Stimulated activated naive B cell treated with anti-CD40 and anti-IgM and Interleukin-4, amounts not matched to agents 10 μg/mL and 1 μg/mL and 100 μg/mL, for 72 hours (primary cell): ENCODE measurements at regions not wholly inside any gene's neighbourhood (a gene's known extent, or its start where the extent isn't known, plus 50 kb on each side); places are given as distances from the start of the nearest gene placed in this dataset.

Source experiments
- ATAC-seq, 2 donors: fragments of 150-1000 bp; cut with Tn5 transposase; replicated peaks; 2 replicates each; pipeline ENCODE4 v1.10.0; 2021; ENCODE audit warnings: moderate library complexity in 1 of 2
- DNase-seq: peaks from one replicate; pipeline ENCODE4 v3.0.0; 2021
- H3K27ac Mint-ChIP-seq: one replicate; pipeline ENCODE4 v1.8.0; 2022; ENCODE audit warnings: mild to moderate bottlenecking, mixed read lengths
- H3K27me3 Mint-ChIP-seq, 2 donors: one replicate each; pipeline ENCODE4 v1.8.0; 2022; ENCODE audit warnings: mixed read lengths in 2 of 2
- H3K36me3 Mint-ChIP-seq, 2 donors: one replicate each; pipeline ENCODE4 v1.8.0; 2022; ENCODE audit warnings: mixed read lengths in 2 of 2, mild to moderate bottlenecking in 1 of 2
- H3K4me1 Mint-ChIP-seq, 2 donors: one replicate each; pipeline ENCODE4 v1.8.0; 2022; ENCODE audit warnings: mixed read lengths in 2 of 2, mild to moderate bottlenecking in 1 of 2
- H3K4me3 Mint-ChIP-seq, 2 donors: one replicate each; pipeline ENCODE4 v1.8.0; 2022; ENCODE audit warnings: mild to moderate bottlenecking in 2 of 2, mixed read lengths in 2 of 2, moderate library complexity in 1 of 2
- H3K9me3 Mint-ChIP-seq, 2 donors: one replicate each; pipeline ENCODE4 v1.8.0; 2022; ENCODE audit warnings: mixed read lengths in 2 of 2, mild to moderate bottlenecking in 1 of 2

- Mint-ChIP-seq H3K36me3 (no peaks in the 10 kb centered on the region), H3K27me3 (peaks cover 13 to 17% of the 10 kb centered on the region in 2 donors), H3K27ac (no peak overlapping the region), H3K4me1 (peaks cover 4 to 6% of the 10 kb centered on the region in 2 donors), H3K4me3 (no peak overlapping the region), H3K9me3 (no peaks in the 10 kb centered on the region)
- ATAC-seq: no peak
- DNase-seq: no peak
Measured at GRCh38 chr4:73001885-73002284, 67.6 kb downstream of the COX18 start.

DNA sequence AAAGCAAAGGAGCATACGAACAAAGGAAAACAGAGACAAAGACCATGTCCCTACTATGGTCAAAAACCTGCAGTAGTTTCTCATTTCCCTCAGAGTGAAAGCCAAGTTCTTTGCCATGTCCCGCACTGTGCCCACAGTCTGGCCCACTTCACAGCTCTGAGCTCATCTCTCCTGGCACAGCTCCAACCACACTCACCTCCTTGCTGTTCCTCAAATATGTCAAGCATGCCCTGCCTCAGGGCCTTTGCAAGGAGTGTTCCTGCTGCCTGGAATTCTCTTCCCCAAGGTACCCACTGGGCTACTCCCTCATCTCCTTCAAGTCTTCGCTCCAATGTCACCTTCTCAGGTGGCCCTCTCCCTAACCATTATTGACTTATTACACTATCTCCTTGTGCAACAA, 72.1 kb downstream of the COX18 start:
- no peak for ATAC-seq
- no peaks in the 10 kb centered on the region for H3K36me3 Mint-ChIP-seq
- H3K4me3 Mint-ChIP-seq: no peak overlapping the region
- no peaks in the 10 kb centered on the region for H3K4me1 Mint-ChIP-seq
- no peaks in the 10 kb centered on the region for H3K9me3 Mint-ChIP-seq
- H3K27ac Mint-ChIP-seq: no peak overlapping the region
- peaks cover 5 to 10% of the 10 kb centered on the region in 2 donors for H3K27me3 Mint-ChIP-seq
- DNase-seq: no peak

DNA sequence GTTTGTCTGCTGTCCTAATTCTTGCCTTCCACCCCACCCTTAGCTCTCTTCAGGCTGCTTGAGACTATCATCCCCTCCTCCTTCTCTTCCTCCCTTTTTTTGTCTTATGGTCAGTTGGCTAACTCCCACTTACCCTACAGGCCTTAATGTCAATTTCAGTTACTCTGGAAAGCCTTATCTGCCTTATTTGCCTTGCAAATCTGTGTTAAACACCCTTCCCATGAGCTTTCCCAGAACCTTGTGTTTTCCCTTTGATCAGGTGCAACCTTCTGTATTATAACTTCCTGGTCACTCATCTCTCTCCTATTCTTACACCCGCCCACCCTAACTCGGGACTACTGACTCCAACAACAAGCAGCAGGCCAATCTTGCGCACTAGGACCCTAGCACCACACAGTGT, 74.8 kb downstream of the COX18 start:
- Mint-ChIP-seq H3K27ac (no peak overlapping the region), H3K27me3 (peaks cover 5 to 10% of the 10 kb centered on the region in 2 donors), H3K9me3 (no peaks in the 10 kb centered on the region), H3K4me1 (no peaks in the 10 kb centered on the region), H3K36me3 (no peaks in the 10 kb centered on the region), H3K4me3 (no peak overlapping the region)
- no peak for DNase-seq
- no peak for ATAC-seq

- DNase-seq (no peak), ATAC-seq (no peak)
- Mint-ChIP-seq H3K9me3 (no peaks in the 10 kb centered on the region), H3K27ac (no peak overlapping the region), H3K27me3 (peaks cover 5 to 10% of the 10 kb centered on the region in 2 donors), H3K4me3 (no peak overlapping the region), H3K4me1 (no peaks in the 10 kb centered on the region), H3K36me3 (no peaks in the 10 kb centered on the region)
Measured at GRCh38 chr4:72993876-72994275, 75.6 kb downstream of the COX18 start.

DNA sequence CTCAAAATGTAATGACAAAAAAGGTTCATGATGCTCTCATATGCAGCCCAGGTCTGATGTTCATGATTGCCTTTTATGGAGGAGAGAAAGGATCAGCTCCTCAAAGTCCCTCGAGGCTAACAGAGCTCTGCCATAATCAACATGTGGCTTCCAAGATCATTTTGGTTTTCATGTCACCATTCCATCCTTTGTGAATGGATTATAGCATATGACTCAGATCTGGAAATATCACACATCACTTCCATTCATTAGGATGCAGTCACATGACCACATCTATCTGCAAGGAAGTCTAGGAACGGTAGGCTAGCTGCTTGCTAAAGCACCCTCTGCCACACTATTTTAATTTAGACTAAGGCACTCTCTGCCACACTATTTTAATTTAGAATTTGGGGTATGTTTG, 77.6 kb downstream of the COX18 start:
- Mint-ChIP-seq H3K4me1 (no peaks in the 10 kb centered on the region), H3K4me3 (no peak overlapping the region), H3K9me3 (no peaks in the 10 kb centered on the region), H3K36me3 (no peaks in the 10 kb centered on the region), H3K27ac (no peak overlapping the region), H3K27me3 (peaks cover 0 to 4% of the 10 kb centered on the region in 2 donors)
- DNase-seq (no peak), ATAC-seq (no peak)

GRCh38 chr4:72987741-72988729, 81.5 kb downstream of the COX18 start:
- Mint-ChIP-seq H3K4me3 (no peak overlapping the region), H3K9me3 (no peaks in the 10 kb centered on the region), H3K36me3 (no peaks in the 10 kb centered on the region), H3K4me1 (no peaks in the 10 kb centered on the region), H3K27me3 (no peaks in the 10 kb centered on the region), H3K27ac (no peak overlapping the region)
- no peak for DNase-seq
- no peak for ATAC-seq

DNA sequence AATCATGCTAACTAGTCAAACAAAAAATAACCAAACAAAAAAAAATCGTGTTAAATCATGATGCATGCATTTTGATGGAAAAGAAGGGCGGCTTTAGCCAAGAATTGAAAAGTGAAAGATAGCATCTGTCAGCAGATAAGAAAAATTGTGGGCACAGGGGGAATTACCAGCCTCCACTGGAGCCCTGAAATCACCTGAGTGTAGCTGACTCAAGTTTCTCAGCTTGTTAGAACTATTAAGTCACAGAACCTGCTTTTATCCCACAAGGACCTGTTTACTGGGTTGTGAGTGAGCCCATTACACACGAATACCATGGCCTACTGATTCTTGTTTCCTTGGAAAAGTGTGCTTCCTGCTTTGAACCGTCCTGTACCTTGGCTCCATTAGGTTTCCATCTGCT, 85.2 kb downstream of the COX18 start:
- Mint-ChIP-seq H3K27ac (no peak overlapping the region), H3K36me3 (no peaks in the 10 kb centered on the region), H3K9me3 (peaks cover 0 to 4% of the 10 kb centered on the region in 2 donors), H3K4me3 (no peak overlapping the region), H3K27me3 (no peaks in the 10 kb centered on the region), H3K4me1 (no peaks in the 10 kb centered on the region)
- ATAC-seq (no peak), DNase-seq (no peak)

DNA sequence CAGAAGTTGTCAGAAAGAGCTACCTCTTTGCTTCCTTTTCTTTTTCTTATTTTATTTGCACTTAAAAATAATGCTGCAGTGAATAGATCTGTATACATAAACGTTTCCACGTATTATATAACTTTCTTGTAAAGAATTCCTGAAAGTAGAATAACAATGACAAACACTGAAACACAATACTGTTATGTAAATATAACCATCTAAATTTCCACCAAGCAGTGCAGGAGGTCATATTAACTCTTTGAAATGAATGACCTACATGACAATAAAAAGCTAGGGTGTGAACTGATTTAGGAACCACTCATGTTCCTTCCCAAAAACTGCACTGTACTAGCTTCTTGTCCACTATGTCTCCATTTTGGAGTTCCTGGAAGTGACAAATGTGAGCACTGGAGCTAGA, 85.8 kb downstream of the COX18 start:
- no peaks in the 10 kb centered on the region for H3K27me3 Mint-ChIP-seq
- no peaks in the 10 kb centered on the region for H3K36me3 Mint-ChIP-seq
- no peak overlapping the region for H3K27ac Mint-ChIP-seq
- no peak for ATAC-seq
- no peak overlapping the region for H3K4me3 Mint-ChIP-seq
- peaks cover 0 to 4% of the 10 kb centered on the region in 2 donors for H3K9me3 Mint-ChIP-seq
- H3K4me1 Mint-ChIP-seq: no peaks in the 10 kb centered on the region
- DNase-seq: no peak

DNA sequence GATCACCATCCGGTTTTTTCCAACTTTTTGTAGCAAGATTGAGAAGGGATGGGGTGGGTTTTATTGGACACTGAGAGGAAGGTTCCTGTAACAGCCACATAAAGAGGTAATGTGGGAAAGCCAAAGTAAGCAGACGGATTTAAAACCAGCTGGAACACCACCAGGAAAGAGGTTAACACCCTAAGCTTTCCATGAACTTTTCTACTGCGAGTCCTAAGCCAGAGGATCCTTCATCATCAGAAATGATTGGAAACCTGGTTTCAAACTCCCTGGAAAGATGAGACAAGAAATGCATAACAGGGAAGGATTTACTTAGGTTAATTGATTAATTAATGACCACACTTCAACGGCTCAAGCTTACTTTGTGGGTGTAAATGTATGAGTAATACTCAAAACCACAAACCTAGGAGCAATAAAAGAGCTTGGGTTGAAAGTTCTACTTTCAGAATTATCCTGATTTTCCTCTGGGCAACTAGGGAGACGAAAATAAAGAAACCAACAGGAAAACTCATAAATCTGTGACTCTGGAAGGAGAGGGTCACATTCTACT, 91.5 kb downstream of the COX18 start:
- no peaks in the 10 kb centered on the region for H3K36me3 Mint-ChIP-seq
- peaks cover 0 to 4% of the 10 kb centered on the region in 2 donors for H3K9me3 Mint-ChIP-seq
- H3K27me3 Mint-ChIP-seq: peaks cover 0 to 5% of the 10 kb centered on the region in 2 donors
- H3K4me1 Mint-ChIP-seq: no peaks in the 10 kb centered on the region
- H3K4me3 Mint-ChIP-seq: no peak overlapping the region
- no peak for ATAC-seq
- DNase-seq: no peak
- no peak overlapping the region for H3K27ac Mint-ChIP-seq

- H3K9me3 Mint-ChIP-seq: peaks cover 0 to 4% of the 10 kb centered on the region in 2 donors
- H3K4me3 Mint-ChIP-seq: no peak overlapping the region
- H3K4me1 Mint-ChIP-seq: no peaks in the 10 kb centered on the region
- peaks cover 4 to 12% of the 10 kb centered on the region in 2 donors for H3K27me3 Mint-ChIP-seq
- no peaks in the 10 kb centered on the region for H3K36me3 Mint-ChIP-seq
- DNase-seq: no peak
- ATAC-seq: no peak
- H3K27ac Mint-ChIP-seq: no peak overlapping the region
Measured at GRCh38 chr4:72975488-72975784, 94.1 kb downstream of the COX18 start.

DNA sequence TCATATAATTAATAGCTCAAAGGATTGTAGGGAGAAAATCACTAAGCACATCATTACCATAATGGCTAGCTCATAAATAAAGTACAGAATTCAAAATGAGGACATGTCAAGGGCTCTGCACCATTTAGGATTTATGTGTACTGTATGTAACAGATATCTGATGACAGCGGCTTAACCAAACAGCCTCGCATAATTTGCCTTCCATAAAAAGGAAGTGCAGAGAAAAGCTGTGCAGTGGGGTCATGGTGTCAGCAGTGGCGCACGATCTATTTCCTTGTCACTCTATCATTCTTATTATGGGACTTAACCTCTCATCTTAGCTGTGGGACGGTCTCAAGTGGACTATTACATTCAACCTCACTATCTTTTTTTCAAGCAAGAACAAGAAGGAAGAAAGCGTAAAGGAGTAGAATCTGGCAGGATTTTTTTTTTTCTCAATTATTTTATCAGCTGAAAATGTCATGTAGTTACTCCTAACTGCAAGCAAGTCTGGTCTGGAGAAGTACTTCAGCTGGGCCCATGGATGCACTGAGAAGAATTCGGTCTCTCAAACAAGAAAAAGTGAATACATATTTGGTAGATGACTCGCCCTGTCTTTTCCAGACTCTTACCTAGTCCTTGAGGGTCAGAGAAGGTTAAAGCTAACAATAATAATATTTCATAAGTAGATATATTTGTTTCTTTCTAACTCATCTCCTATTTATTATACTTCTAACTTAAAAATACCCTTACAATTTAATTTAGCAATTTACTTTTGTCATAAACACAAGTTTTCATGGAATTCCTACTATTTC, 94.6 kb downstream of the COX18 start:
- Mint-ChIP-seq H3K9me3 (peaks cover 0 to 2% of the 10 kb centered on the region in 2 donors), H3K36me3 (no peaks in the 10 kb centered on the region), H3K27me3 (peaks cover 4 to 15% of the 10 kb centered on the region in 2 donors), H3K27ac (no peak overlapping the region), H3K4me3 (no peak overlapping the region), H3K4me1 (no peaks in the 10 kb centered on the region)
- ATAC-seq (no peak), DNase-seq (no peak)

- Mint-ChIP-seq H3K4me1 (no peaks in the 10 kb centered on the region), H3K9me3 (no peaks in the 10 kb centered on the region), H3K36me3 (no peaks in the 10 kb centered on the region), H3K4me3 (no peak overlapping the region), H3K27ac (no peak overlapping the region), H3K27me3 (peaks cover 4 to 21% of the 10 kb centered on the region in 2 donors)
- ATAC-seq (no peak), DNase-seq (no peak)
Measured at GRCh38 chr4:72971572-72971971, 97.9 kb downstream of the COX18 start.

DNA sequence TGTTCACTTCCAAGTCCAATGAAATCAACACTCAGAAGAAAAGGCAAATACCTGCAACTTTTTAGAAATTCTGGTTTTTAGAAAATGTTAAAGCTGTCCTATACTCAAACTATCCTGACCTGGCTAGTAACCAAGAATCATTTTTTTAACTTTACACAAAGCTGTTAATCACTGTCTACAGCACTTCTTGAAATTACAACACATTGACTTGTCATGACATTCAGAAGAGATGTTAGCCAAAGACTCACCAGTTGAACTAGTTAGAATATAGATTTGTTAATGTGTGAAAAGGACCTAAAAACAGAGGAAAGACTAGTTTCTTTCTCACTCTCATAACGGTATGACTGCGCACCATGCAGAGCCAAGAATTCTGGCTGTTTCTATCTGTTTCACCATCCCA, 98.8 kb downstream of the COX18 start:
- Mint-ChIP-seq H3K4me3 (no peak overlapping the region), H3K36me3 (no peaks in the 10 kb centered on the region), H3K4me1 (no peaks in the 10 kb centered on the region), H3K9me3 (no peaks in the 10 kb centered on the region), H3K27me3 (peaks cover 4 to 21% of the 10 kb centered on the region in 2 donors), H3K27ac (no peak overlapping the region)
- ATAC-seq (no peak), DNase-seq (no peak)

GRCh38 chr4:72969976-72970375, 99.5 kb downstream of the COX18 start:
- no peak for DNase-seq
- no peak for ATAC-seq
- no peaks in the 10 kb centered on the region for H3K36me3 Mint-ChIP-seq
- no peaks in the 10 kb centered on the region for H3K4me1 Mint-ChIP-seq
- no peak overlapping the region for H3K4me3 Mint-ChIP-seq
- peaks cover 4 to 20% of the 10 kb centered on the region in 2 donors for H3K27me3 Mint-ChIP-seq
- H3K27ac Mint-ChIP-seq: no peak overlapping the region
- H3K9me3 Mint-ChIP-seq: no peaks in the 10 kb centered on the region
